Esophagus squamous epithelium (tissue), 5 donors: ENCODE measurements at regions not wholly inside any gene's neighbourhood (a gene's known extent, or its start where the extent isn't known, plus 50 kb on each side); places are given as distances from the start of the nearest gene placed in this dataset.

Source experiments
- DNase-seq: peaks from one replicate; lab custom pipeline; 2025; lab: John Stamatoyannopoulos, UW
- H3K27ac ChIP-seq, 4 donors: fragments of 200-600 bp; sonication (generic); one replicate each; pipeline ENCODE4 v1.5.1; 2016 to 2019; ENCODE audit warnings: mild to moderate bottlenecking in 1 of 4
- H3K27me3 ChIP-seq, 4 donors: fragments of 200-600 bp; sonication (generic); 1 replicate in 3 of 4; 2 replicates in 1 of 4; pipeline versions ENCODE4 v1.5.1 to v1.6.0; 2017 to 2021; ENCODE audit warnings: antibody characterized with exemption in 1 of 4
- H3K36me3 ChIP-seq, 3 donors: fragments of 200-600 bp; sonication (generic); one replicate each; pipeline ENCODE4 v1.5.1; 2016 to 2019
- H3K4me1 ChIP-seq, 3 donors: fragments of 200-600 bp; sonication (generic); one replicate each; pipeline ENCODE4 v1.5.1; 2017 to 2019
- H3K4me3 ChIP-seq, 4 donors: fragments of 200-600 bp; sonication (generic); 1 replicate in 3 of 4; 2 replicates in 1 of 4; pipeline ENCODE4 v1.5.1; 2016 to 2019; ENCODE audit warnings: mild to moderate bottlenecking in 2 of 4, moderate library complexity in 1 of 4
- H3K9me3 ChIP-seq, 3 donors: fragments of 200-600 bp; sonication (generic); one replicate each; pipeline ENCODE4 v1.5.1; 2016 to 2019
- CTCF ChIP-seq, 6 experiments: fragments of 450-650 bp in 4 of 6; fragments of 200-600 bp in 2 of 6; sonication (generic) in 2 of 6; IDR thresholded peaks; one replicate each; pipeline ENCODE4 v1.5.1; 2016 to 2019; ENCODE audit warnings: antibody characterized with exemption in 6 of 6, mild to moderate bottlenecking in 4 of 6, moderate library complexity in 4 of 6
- POLR2A ChIP-seq, 4 donors: fragments of 450-650 bp; IDR thresholded peaks; one replicate each; pipeline ENCODE4 v1.6.1; 2017; ENCODE audit warnings: antibody characterized with exemption in 4 of 4, mild to moderate bottlenecking in 4 of 4, moderate library complexity in 3 of 4
- WGBS, 2 donors: methylation state at CpG; one replicate each; pipeline ENCODE4 v1.1.5; 2018; 5-methylcytosine and 5-hydroxymethylcytosine counted together
- intact Hi-C: fragments of 100-400 bp; cut with DNase I; formaldehyde crosslinking; loops from one replicate; pipeline ENCODE4 v1.15.0; 2022
- donor health status: DM: yes; HTN: yes; CAD: no.

GRCh38 chr4:22202246-22202974, 253.8 kb upstream of the KCNIP4 start:
- no peak for DNase-seq
- H3K36me3 ChIP-seq, result no peaks in the 10 kb centered on the region
- TF ChIP-seq CTCF (IDR thresholded peaks at IDR 0.05), result no peak
- TF ChIP-seq POLR2A (IDR thresholded peaks at IDR 0.05), result no peak
- no peak overlapping the region for H3K27ac ChIP-seq
- WGBS, 2 donors, result 46 to 51% methylated on average over 4 of the region's 4 CpGs
- H3K27me3 ChIP-seq, result no peaks in the 10 kb centered on the region
- intact Hi-C loops, result no loop called here
- H3K4me3 ChIP-seq, result no peak overlapping the region
- H3K9me3 ChIP-seq, result no peaks in the 10 kb centered on the region
- H3K4me1 ChIP-seq, result no peaks in the 10 kb centered on the region

GRCh38 chr4:22201256-22201655, 252.7 kb upstream of the KCNIP4 start:
- H3K27ac ChIP-seq, result no peak overlapping the region
- intact Hi-C loops, result no loop called here
- TF ChIP-seq POLR2A (IDR thresholded peaks at IDR 0.05) (no peak), CTCF (IDR thresholded peaks at IDR 0.05) (no peak)
- no peak for DNase-seq
- no peaks in the 10 kb centered on the region for H3K36me3 ChIP-seq
- H3K4me1 ChIP-seq, result no peaks in the 10 kb centered on the region
- WGBS, 2 donors, result 5 to 13% methylated on average over 2 of the region's 2 CpGs
- no peak overlapping the region for H3K4me3 ChIP-seq
- no peaks in the 10 kb centered on the region for H3K9me3 ChIP-seq
- H3K27me3 ChIP-seq, result no peaks in the 10 kb centered on the region

GRCh38 chr4:22196551-22196950, 248.0 kb upstream of the KCNIP4 start:
- intact Hi-C loops, result no loop called here
- no peak for TF ChIP-seq POLR2A (IDR thresholded peaks at IDR 0.05)
- TF ChIP-seq CTCF (IDR thresholded peaks at IDR 0.05), result no peak

GRCh38 chr4:22192084-22192511, 243.5 kb upstream of the KCNIP4 start:
- Histone ChIP-seq H3K36me3 (no peaks in the 10 kb centered on the region), H3K27ac (no peak overlapping the region), H3K9me3 (no peaks in the 10 kb centered on the region), H3K4me3 (no peak overlapping the region), H3K4me1 (no peaks in the 10 kb centered on the region), H3K27me3 (no peaks in the 10 kb centered on the region)
- no peak for DNase-seq
- WGBS, 2 donors, result 17 to 28% methylated on average over 3 to 5 of the region's 5 CpGs
- TF ChIP-seq CTCF (IDR thresholded peaks at IDR 0.05) (no peak), POLR2A (IDR thresholded peaks at IDR 0.05) (no peak)
- intact Hi-C loops, result no loop called here

More at GRCh38 chr4:22196551-22196950, 248.0 kb upstream of the KCNIP4 start:
- Histone ChIP-seq H3K4me1 (no peaks in the 10 kb centered on the region), H3K4me3 (no peak overlapping the region), H3K27me3 (no peaks in the 10 kb centered on the region), H3K9me3 (no peaks in the 10 kb centered on the region), H3K27ac (no peak overlapping the region), H3K36me3 (no peaks in the 10 kb centered on the region)
- WGBS, 2 donors, result 85 to 94% methylated on average over 3 of the region's 3 CpGs
- no peak for DNase-seq

GRCh38 chr4:22191565-22191964, 243.0 kb upstream of the KCNIP4 start:
- WGBS, 2 donors, result 71% methylated on average over 1 of the region's 2 CpGs; no CpG with 5 or more reads in 1 of the 2 donors
- H3K36me3 ChIP-seq, result no peaks in the 10 kb centered on the region

More at GRCh38 chr4:22191565-22191964, 243.0 kb upstream of the KCNIP4 start:
- Histone ChIP-seq H3K27me3 (no peaks in the 10 kb centered on the region), H3K4me3 (no peak overlapping the region), H3K27ac (no peak overlapping the region), H3K9me3 (no peaks in the 10 kb centered on the region), H3K4me1 (no peaks in the 10 kb centered on the region)
- intact Hi-C loops, result no loop called here
- no peak for DNase-seq
- TF ChIP-seq POLR2A (IDR thresholded peaks at IDR 0.05) (no peak), CTCF (IDR thresholded peaks at IDR 0.05) (no peak)
